ENCODE measurements at regions not wholly inside any gene's neighbourhood (a gene's known extent, or its start where the extent isn't known, plus 50 kb on each side); places are given as distances from the start of the nearest gene placed in this dataset.

DNA sequence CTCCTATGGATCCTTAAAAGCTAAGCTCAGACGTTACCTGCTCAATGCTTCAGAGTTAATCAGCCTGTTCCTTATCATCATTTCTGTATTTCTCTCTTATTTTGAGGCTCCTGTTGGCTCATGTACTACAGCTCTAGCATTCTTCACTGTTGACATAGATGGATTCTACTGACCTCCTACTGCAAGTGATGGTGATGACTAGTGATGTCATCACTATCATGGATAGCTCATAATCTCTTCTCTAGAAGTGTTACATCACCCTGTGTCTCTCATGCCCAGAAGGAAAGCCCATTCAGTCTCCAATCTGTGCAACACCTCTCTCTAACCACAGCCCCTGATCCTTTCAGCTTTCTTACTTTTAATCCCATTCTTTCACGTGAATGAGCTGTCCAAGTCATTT, 168.2 kb upstream of the DPT start:
- TF ChIP-seq, protein P1, sequence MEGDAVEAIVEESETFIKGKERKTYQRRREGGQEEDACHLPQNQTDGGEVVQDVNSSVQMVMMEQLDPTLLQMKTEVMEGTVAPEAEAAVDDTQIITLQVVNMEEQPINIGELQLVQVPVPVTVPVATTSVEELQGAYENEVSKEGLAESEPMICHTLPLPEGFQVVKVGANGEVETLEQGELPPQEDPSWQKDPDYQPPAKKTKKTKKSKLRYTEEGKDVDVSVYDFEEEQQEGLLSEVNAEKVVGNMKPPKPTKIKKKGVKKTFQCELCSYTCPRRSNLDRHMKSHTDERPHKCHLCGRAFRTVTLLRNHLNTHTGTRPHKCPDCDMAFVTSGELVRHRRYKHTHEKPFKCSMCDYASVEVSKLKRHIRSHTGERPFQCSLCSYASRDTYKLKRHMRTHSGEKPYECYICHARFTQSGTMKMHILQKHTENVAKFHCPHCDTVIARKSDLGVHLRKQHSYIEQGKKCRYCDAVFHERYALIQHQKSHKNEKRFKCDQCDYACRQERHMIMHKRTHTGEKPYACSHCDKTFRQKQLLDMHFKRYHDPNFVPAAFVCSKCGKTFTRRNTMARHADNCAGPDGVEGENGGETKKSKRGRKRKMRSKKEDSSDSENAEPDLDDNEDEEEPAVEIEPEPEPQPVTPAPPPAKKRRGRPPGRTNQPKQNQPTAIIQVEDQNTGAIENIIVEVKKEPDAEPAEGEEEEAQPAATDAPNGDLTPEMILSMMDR (conservative IDR thresholded peaks at IDR 0.05; ENCODE audit: low read depth, low read length), result no peak
- no peak for TF ChIP-seq EZH2 (IDR thresholded peaks at IDR 0.05; ENCODE audit: borderline replicate concordance, low read depth, low read length, poor library complexity, severe bottlenecking)
